HG03280 (cell line): ENCODE measurements at regions not wholly inside any gene's neighbourhood (a gene's known extent, or its start where the extent isn't known, plus 50 kb on each side); places are given as distances from the start of the nearest gene placed in this dataset.

Source experiments
- ATAC-seq: cut with Tn5 transposase; IDR thresholded peaks from one replicate; pipeline ENCODE4 v1.9.1; 2021; ENCODE audit warnings: mild to moderate bottlenecking, moderate library complexity; ENCODE audit not compliant: unreplicated experiment

DNA sequence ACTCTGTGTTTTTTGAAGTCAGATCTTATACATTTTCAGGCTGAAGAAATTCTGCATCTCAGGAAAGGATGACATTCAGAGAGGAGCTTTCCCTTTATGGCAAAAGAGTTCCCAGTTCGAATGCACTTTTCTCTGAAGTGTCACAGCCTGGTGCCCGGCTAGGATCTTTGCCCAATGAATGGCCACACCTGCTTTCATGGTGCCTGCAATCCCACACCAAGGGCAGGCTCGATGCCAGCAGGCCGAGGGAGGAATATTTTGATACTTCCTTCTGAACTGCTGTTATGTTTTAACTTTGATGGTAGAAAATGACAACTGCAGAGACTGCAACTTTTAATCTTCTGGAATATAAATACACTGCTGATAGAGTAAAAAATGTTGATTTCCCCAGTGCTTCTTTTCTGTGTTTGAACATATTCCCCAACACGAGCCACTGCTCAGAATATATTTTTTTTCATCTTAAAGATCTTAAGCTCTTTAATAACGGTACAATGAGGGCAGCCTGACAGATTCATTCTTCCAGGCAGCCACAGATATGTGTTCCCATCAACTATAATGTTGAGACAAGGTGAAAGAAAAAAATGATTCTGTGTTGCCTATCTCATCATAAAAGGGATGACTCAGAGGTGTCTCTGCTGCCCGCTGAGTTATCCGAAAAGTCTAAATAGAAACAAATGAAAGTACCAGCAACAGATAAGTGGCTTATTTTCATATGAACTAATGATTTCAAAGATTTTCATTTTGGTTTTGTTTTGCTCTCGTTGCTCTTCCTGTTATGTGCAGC lies 848.5 kb downstream of the DCDC2C start:
- ATAC-seq = no peak

- no peak for ATAC-seq
These were observed 849.9 kb downstream of the DCDC2C start for GRCh38 chr2:4553241-4553640.

- no peak for ATAC-seq
These were observed 852.9 kb downstream of the DCDC2C start for GRCh38 chr2:4556135-4556896.

GRCh38 chr2:4561196-4561595 lies 857.8 kb downstream of the DCDC2C start:
- ATAC-seq = no peak

DNA sequence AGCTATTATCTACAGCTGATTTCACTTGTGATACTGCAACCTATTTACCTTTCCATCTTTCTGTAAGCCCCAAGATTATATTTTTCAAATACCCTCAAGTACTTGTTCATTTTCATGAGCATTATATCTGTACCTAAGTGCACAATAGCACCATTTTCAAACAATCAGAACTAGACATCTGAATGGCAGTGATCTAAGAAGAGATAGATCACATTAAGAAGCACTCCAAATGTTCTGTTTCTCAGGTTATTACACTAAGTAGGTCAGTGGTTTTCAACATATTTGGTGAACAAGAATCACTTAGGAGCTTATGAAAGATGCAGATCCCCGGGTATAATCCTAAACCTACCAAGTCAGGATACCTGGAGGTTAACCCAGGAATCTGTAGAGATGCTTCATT lies 872.7 kb downstream of the DCDC2C start:
- ATAC-seq = no peak

- ATAC-seq = no peak
These were observed 876.6 kb downstream of the DCDC2C start for GRCh38 chr2:4579977-4580376.

DNA sequence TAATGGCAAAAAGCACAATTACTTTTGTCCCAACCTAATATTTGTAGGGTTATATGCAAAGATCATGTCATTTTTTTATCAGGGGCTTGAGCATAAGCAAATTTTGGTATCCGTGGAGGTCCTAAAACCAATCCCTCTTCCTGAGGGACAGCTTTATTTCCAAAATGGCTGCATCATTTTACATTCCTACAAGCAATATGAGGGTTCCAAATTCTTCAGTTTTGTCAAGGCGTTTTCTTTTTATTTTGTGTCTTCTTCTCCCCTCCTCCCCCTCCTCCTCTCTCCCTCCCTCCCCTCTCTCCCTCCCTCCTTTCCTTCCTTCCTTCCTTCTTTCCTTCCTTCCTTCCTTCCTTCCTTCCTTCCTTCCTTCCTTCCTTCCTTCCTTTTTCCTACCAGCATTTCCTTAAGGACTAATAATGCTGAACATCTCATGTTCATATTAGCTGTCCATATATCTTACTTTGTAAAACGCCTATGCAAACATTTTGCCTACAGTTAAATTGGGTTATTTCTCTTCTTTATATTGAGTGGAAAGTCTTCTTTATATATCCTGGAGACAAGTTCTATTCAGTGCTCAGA lies 881.8 kb downstream of the DCDC2C start:
- ATAC-seq = no peak

DNA sequence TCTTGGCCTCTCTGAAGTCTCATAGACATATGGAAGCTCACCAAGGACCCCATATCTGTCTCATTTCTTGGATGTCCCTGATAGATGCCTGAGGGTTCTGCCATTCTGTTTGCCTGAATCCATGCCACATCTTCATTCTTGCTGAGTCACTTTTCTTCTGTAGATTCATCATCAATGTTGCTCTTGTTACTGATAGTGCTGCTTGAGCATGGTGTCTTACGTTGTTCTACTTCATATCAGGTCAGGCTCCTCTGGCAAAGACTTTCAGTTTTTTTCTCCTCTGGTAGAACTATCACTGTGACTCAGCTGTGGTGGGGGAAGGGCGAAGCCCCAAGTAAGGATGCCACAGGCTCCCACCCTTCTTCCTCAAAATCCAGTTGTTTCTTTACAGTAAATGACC lies 885.2 kb downstream of the DCDC2C start:
- ATAC-seq = no peak

GRCh38 chr2:4591261-4591660 lies 887.9 kb downstream of the DCDC2C start:
- ATAC-seq = no peak

DNA sequence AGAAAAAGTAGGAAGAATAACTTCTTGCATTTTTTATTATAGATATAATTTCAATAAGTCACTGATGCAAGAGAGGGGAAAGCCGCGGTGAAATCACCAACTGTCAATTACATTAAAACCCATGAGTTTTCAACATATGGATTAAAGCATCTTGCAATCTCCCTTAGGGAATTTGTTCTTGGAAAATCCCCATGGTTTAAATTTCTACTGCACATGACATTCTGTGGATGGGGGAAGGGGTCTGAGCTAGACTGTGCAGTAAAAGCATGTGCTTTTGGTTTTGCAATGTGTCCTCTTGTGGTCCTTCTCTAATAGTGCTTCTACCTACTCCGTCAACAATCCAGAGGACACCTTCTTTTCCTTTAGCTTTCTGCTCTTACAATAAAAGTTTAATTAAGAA lies 894.0 kb downstream of the DCDC2C start:
- no peak for ATAC-seq

DNA sequence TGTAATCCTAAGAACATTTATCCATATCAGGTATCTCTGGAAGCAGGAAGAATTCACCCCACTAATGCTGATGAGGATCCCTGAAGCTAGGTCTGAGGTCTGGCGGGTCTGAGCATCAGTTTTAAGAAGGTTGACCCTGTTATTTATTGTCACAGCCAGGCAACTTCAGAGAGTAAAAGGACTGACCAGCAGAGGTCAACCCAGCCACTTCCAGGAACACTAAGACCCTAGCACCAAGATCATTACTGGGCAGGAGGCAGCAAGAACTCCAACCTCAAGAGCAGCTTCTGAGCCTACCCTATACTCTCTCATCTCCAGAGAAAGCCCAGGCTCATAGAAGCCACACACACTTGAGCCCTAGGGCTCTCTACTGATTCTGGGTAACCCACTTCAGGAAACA lies 901.4 kb downstream of the DCDC2C start:
- ATAC-seq = no peak

DNA sequence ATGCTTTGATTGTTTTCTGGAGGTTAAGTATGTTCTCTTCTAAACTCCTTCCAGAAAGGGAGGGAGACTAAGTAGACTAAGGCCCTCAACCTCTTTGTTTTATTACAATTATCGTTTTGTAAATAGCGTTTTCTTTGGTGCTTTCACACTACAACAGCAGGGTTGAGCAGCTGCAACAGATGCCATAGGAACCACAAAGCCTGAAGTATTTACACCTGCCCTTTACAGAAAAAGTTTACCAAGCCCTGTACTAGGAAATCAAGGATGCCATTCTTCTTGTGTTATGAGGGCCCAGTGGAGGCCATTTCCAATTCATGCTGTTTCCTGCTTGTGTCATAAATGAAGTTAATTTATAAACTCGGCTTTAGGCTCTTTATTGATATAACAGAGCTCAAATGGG lies 914.8 kb downstream of the DCDC2C start:
- no peak for ATAC-seq

DNA sequence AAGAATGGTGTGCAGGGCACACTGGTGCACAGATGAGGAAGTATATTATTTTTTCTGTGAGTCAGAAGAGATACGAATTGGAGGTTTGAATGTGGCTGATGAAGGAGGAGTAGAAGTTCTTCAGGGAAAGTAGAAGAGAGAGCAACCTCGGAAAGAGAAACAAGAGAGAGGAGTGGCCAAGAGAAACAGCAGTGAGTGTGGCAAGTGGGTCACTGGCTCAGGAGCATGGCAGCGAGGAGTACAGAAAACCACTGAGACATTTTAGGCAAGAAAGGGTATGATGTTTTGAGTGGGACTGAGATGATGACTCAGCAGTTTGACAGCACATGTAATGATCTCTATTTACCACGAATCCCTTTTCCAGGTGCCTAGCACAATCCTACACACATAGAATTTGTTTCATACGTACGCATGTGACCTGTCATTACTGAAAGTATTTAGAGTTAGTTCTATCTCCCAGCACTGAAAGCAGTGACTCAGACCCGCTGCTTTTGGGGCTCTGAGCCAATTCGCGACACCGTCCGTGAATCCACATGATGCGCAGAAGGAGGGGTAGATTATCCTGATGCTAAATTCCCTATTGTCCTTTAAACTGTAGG lies 915.4 kb downstream of the DCDC2C start:
- ATAC-seq = no peak

DNA sequence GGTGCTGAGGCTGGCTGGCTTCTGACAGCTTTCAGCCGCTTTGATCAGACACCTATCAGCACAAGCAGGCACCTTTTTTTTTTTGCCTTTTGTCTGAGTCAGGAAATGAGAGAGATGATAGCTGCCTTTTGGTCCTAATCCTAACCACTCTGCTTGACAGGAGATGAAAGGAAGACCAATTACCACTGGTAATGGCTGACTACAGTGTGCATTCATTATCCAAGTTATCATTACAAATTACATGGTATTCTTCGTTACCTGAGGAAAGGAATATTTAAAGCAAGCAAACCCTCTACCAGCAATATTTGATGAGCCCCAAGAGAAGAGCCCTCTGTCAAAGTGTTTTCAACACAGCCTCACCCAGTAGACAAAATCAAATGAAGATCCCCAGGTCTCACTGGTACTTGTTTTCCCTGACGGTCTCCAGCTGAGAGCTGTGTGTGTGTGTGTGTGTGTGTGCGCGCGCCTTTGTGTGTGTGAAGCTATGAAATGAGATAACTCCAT lies 925.7 kb downstream of the DCDC2C start:
- ATAC-seq = no peak

DNA sequence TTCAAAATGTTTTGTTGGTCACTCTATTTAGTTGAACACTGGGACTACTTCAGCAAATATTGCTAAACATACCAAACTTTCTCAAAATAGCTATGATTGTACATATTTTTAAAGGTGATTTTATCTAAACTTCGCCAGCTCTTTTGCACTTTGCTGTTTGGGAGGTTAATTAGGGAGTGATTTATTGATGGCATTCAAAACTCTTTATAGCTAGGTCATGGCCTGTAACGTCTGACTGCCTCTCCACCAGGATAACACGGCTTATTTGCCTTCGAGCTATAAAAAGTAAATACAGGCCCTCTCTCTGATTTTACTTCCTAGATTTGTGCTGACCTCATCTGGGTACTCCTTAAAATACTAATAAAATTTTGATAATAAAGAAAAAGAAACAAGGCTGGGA lies 931.9 kb downstream of the DCDC2C start:
- no peak for ATAC-seq

DNA sequence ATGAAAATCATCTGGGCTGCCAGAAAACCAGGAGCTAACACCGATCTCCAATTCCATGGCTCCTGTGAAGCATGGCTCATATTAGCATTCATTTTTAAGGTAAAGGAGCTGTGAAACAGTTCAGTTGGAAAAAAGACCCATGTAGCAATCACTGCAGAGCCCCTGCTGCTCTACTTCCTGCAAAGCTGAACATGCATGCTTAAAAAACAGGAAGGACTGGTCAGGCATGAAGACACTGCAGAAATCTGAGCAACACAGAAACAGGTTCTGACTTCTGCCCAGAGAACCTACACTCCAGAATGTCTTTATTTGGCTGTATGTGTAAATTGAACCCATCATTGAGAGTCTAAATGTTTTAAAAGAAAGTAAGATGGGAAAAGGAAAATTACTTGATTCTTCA lies 950.6 kb downstream of the DCDC2C start:
- ATAC-seq = no peak

DNA sequence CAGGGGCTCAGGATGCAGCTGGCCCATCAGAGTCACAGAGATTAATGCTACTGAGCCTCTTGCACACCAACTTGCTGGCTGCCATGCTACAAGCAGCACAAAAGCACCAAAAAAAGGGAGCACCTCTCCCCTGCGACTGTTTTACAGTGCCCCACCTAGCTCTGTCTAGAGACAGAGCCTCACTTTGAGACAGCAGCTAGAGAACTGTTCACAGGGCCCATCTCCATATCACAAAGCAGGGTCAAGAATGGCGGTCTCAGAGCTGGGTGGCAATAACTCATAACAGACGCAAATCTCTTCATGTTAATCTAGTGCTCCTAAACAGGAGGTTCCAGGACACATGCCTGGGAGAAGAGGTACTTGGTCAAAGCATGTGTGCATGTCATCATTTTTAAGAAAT lies 953.0 kb downstream of the DCDC2C start:
- no peak for ATAC-seq

- ATAC-seq = no peak
These were observed 958.9 kb downstream of the DCDC2C start for GRCh38 chr2:4662161-4662779.

- ATAC-seq = no peak
These were observed 965.0 kb downstream of the DCDC2C start for GRCh38 chr2:4668381-4668780.

DNA sequence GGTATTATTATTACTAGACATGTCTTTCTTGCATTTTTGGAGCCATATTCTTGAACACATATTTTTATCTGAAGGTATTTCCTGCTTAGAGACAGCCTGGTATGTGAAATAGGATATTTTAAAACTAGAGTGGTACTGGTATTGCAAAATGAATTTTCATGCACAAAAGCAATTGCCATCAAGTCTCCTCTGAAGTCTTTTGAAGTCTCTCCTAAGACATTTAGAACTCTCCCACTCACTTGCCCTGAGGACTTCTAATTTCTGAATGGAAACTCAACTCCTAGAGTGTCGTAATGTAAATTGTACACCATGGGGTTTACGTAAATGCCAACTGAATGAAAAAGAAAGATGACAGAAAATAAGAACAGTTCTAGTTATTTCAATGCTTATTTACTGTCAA lies 967.0 kb downstream of the DCDC2C start:
- ATAC-seq = no peak

DNA sequence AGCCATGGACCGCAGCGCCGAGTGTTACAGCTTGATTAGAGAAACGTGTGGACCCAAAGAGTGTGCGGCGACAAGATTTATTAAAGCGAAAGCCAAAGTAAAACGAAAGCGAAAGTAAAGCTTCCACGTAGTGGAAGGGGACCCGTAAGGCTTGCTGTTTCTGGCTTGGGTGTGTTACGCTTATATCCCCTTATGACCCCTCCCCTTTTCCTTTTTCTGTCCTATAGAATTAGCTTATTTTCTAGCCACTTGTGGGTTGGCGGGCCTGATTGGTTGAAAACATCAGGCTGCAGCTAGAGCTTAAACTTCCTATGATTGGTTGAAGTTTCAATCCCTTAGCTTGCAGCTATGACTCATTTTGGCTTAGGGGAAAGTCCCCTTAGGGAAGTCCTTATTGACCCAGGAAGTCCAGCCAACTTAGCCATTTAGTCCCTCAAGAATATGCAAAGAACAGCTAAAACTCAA lies 969.7 kb downstream of the DCDC2C start:
- no peak for ATAC-seq
